ENCODE measurements at regions not wholly inside any gene's neighbourhood (a gene's known extent, or its start where the extent isn't known, plus 50 kb on each side); places are given as distances from the start of the nearest gene placed in this dataset.

DNA sequence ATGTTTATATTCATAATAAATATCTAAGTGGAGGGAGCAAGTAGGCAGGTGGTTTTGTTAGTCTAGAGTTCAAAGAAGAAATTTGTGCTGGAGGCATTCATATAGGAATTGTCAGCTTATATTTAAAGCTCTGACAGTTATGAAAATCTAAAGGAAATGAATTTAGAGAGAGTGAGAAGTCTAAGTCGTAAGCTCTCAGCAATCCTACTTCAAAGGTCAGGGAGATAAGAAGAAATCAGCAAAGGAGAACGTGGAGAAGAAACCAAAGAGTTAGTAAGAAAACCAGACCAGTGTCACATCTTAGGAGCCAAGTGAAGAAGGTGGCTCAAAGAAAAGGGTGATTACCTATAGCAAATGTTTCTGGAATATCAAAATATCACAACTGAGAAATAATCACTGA lies 241.8 kb downstream of the FSCB start:
- BruUV-seq (replicated peaks) = no TSS peak
- Mint-ChIP-seq H3K27ac (ENCODE audit: unreplicated experiment) (no peak overlapping the region), H3K27me3 (ENCODE audit: insufficient read depth, unreplicated experiment) (no peaks in the 10 kb centered on the region), H3K4me1 (ENCODE audit: low read depth, unreplicated experiment) (peaks cover 14% of the 10 kb centered on the region), H3K36me3 (ENCODE audit: insufficient read depth, unreplicated experiment) (no peaks in the 10 kb centered on the region), H3K4me3 (ENCODE audit: unreplicated experiment) (no peak overlapping the region), H3K9me3 (ENCODE audit: unreplicated experiment) (peaks cover 37% of the 10 kb centered on the region)
- TF ChIP-seq, protein P1, sequence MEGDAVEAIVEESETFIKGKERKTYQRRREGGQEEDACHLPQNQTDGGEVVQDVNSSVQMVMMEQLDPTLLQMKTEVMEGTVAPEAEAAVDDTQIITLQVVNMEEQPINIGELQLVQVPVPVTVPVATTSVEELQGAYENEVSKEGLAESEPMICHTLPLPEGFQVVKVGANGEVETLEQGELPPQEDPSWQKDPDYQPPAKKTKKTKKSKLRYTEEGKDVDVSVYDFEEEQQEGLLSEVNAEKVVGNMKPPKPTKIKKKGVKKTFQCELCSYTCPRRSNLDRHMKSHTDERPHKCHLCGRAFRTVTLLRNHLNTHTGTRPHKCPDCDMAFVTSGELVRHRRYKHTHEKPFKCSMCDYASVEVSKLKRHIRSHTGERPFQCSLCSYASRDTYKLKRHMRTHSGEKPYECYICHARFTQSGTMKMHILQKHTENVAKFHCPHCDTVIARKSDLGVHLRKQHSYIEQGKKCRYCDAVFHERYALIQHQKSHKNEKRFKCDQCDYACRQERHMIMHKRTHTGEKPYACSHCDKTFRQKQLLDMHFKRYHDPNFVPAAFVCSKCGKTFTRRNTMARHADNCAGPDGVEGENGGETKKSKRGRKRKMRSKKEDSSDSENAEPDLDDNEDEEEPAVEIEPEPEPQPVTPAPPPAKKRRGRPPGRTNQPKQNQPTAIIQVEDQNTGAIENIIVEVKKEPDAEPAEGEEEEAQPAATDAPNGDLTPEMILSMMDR (IDR thresholded peaks at IDR 0.05; ENCODE audit: insufficient read depth in 1 of 2, low read depth in 1 of 2, low read length in 1 of 2, severe bottlenecking in 1 of 2, unreplicated experiment in 1 of 2) = no peak
- Histone ChIP-seq H3K4me3 (ENCODE audit: low read depth, low read length) (no peak overlapping the region), H3K9me3 (0 out of 2 replicates have a peak, but pooled peaks cover 2% of the 10 kb centered on the region), H3K27me3 (replicated peaks; ENCODE audit: control insufficient read depth, insufficient read depth, low read length) (no peaks in the 10 kb centered on the region), H3K4me1 (peaks cover 6% of the 10 kb centered on the region; the same call in 1 of the 2 replicates), H3K36me3 (ENCODE audit: control insufficient read depth, insufficient read depth, low read length) (no peaks in the 10 kb centered on the region)
- no peak for DNase-seq
- intact Hi-C loops (cut with micrococcal nuclease; ENCODE audit: unreplicated experiment) = no loop called here
- CTCF ChIA-PET = no interaction called here
- POLR2A ChIA-PET = no interaction called here

DNA sequence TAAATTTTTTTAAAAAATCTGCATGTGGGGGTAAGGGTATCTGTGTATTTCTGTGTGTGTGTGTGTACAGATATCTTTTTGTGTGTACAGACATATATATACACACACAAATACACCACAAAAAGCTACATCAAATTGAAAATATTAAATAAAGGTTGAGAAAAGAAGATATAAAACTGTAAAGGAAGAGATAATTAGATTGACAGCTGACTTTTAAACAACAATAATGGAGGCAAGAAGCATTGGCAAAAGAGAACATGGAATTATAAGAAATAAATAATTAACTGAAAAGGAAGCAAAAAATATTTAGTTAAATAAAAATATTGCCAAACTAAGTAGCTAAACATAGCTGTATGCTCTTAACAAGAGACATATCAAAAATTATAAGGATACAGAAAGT lies 291.4 kb downstream of the FSCB start:
- ChIA-PET POLR2A (no interaction called here), CTCF (no interaction called here)
- TF ChIP-seq, protein P1 (IDR thresholded peaks at IDR 0.05; ENCODE audit: insufficient read depth in 1 of 2, low read depth in 1 of 2, low read length in 1 of 2, severe bottlenecking in 1 of 2, unreplicated experiment in 1 of 2) = no peak
- Mint-ChIP-seq H3K27me3 (ENCODE audit: insufficient read depth, unreplicated experiment) (no peaks in the 10 kb centered on the region), H3K9me3 (ENCODE audit: unreplicated experiment) (peaks cover 22% of the 10 kb centered on the region), H3K4me1 (ENCODE audit: low read depth, unreplicated experiment) (no peaks in the 10 kb centered on the region), H3K27ac (ENCODE audit: unreplicated experiment) (no peak overlapping the region), H3K36me3 (ENCODE audit: insufficient read depth, unreplicated experiment) (no peaks in the 10 kb centered on the region), H3K4me3 (ENCODE audit: unreplicated experiment) (no peak overlapping the region)
- no TSS peak for BruUV-seq (replicated peaks)
- intact Hi-C loops (cut with micrococcal nuclease; ENCODE audit: unreplicated experiment) = no loop called here
- H3K9me3 ChIP-seq = peaks cover 7% of the 10 kb centered on the region; the same call in 1 of the 2 replicates
- DNase-seq = no peak
- H3K36me3 ChIP-seq (ENCODE audit: control insufficient read depth, insufficient read depth, low read length) = no peaks in the 10 kb centered on the region
- no peak overlapping the region for H3K4me3 ChIP-seq (ENCODE audit: low read depth, low read length)
- H3K27me3 ChIP-seq (replicated peaks; ENCODE audit: control insufficient read depth, insufficient read depth, low read length) = no peaks in the 10 kb centered on the region
- no peaks in the 10 kb centered on the region for H3K4me1 ChIP-seq

DNA sequence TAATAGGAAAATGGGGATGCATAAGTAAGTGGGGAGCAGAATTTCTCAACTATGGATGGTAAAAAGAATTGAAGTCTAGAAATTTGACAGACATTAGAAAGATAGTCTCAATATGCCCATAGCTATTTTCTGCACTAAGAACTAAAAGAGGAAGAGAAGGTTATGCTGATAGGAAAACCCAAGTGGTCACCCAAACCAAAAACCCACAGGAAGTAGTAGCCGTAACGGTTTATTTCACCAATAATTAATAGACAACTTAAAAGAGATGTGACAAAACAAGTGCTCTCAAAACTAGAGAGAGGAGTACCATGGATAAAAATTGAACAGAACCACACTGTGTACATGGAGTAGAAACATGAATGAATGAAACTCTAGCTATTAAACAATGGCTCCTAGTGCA lies 295.4 kb downstream of the FSCB start:
- H3K4me1 Mint-ChIP-seq (ENCODE audit: low read depth, unreplicated experiment) = no peaks in the 10 kb centered on the region
- H3K27me3 Mint-ChIP-seq (ENCODE audit: insufficient read depth, unreplicated experiment) = no peaks in the 10 kb centered on the region
- H3K36me3 Mint-ChIP-seq (ENCODE audit: insufficient read depth, unreplicated experiment) = no peaks in the 10 kb centered on the region
- no peak overlapping the region for H3K4me3 ChIP-seq (ENCODE audit: low read depth, low read length)
- ChIA-PET POLR2A (no interaction called here), CTCF (no interaction called here)
- H3K4me1 ChIP-seq = no peaks in the 10 kb centered on the region
- H3K36me3 ChIP-seq (ENCODE audit: control insufficient read depth, insufficient read depth, low read length) = no peaks in the 10 kb centered on the region
- BruUV-seq (replicated peaks) = no TSS peak
- H3K27ac Mint-ChIP-seq (ENCODE audit: unreplicated experiment) = no peak overlapping the region
- TF ChIP-seq, protein P1 (IDR thresholded peaks at IDR 0.05; ENCODE audit: insufficient read depth in 1 of 2, low read depth in 1 of 2, low read length in 1 of 2, severe bottlenecking in 1 of 2, unreplicated experiment in 1 of 2) = no peak
- peaks cover 21% of the 10 kb centered on the region for H3K9me3 Mint-ChIP-seq (ENCODE audit: unreplicated experiment)
- intact Hi-C loops (cut with micrococcal nuclease; ENCODE audit: unreplicated experiment) = no loop called here
- H3K9me3 ChIP-seq = peaks cover 7% of the 10 kb centered on the region; the same call in 1 of the 2 replicates
- H3K4me3 Mint-ChIP-seq (ENCODE audit: unreplicated experiment) = no peak overlapping the region
- H3K27me3 ChIP-seq (replicated peaks; ENCODE audit: control insufficient read depth, insufficient read depth, low read length) = no peaks in the 10 kb centered on the region
- DNase-seq = no peak

Measured in Caco-2 (cell line).